ENCODE measurements at regions not wholly inside any gene's neighbourhood (a gene's known extent, or its start where the extent isn't known, plus 50 kb on each side); places are given as distances from the start of the nearest gene placed in this dataset.

GRCh38 chr14:105818712-105819005 lies 292.3 kb downstream of the TMEM121 start:
- TF ChIP-seq POLR2A (IDR thresholded peaks at IDR 0.05; ENCODE audit: extremely low read depth, insufficient read length): no peak
- TF ChIP-seq, protein P1, sequence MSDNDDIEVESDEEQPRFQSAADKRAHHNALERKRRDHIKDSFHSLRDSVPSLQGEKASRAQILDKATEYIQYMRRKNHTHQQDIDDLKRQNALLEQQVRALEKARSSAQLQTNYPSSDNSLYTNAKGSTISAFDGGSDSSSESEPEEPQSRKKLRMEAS (IDR thresholded peaks at IDR 0.05; ENCODE audit: low read depth, low read length): no peak
- no peak overlapping the region for H3K4me3 ChIP-seq (ENCODE audit: low read depth, low read length)
- no peak for DNase-seq (ENCODE audit: low read depth)

DNA sequence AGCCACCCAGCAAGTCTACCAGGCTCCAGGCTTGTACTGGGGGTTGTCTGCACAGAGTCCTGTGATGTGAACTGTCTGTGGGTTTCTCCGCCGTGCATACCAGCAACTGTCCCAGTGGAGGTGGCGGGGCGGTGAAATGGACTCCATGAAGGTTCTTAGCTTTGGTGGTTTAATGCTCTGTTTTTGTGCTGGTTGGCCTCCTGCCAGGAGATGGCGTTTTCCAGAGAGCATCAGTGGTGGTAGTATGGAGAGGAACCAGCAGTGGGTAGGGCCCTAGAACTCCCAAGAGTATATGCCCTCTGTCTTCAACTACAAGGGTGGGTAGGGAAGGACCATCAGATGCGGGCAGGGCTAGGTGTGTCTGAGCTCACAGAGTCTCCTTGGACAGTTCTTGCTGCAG lies 303.8 kb downstream of the TMEM121 start:
- DNase-seq (ENCODE audit: low read depth): peak; percentile 36
- no peak overlapping the region for H3K4me3 ChIP-seq (ENCODE audit: low read depth, low read length)
- TF ChIP-seq, protein P1 (IDR thresholded peaks at IDR 0.05; ENCODE audit: low read depth, low read length): no peak
- TF ChIP-seq CTCF (IDR thresholded peaks at IDR 0.05; ENCODE audit: low read depth, low read length) (peak; percentile 5), MYC (IDR thresholded peaks at IDR 0.05; ENCODE audit: low read depth, low read length) (no peak), POLR2A (IDR thresholded peaks at IDR 0.05; ENCODE audit: extremely low read depth, insufficient read length) (no peak)

GRCh38 chr14:105836160-105836559 lies 309.8 kb downstream of the TMEM121 start:
- H3K4me3 ChIP-seq (ENCODE audit: low read depth, low read length): no peak overlapping the region
- TF ChIP-seq, protein P1 (IDR thresholded peaks at IDR 0.05; ENCODE audit: low read depth, low read length): no peak
- TF ChIP-seq CTCF (IDR thresholded peaks at IDR 0.05; ENCODE audit: low read depth, low read length): no peak
- no peak for TF ChIP-seq POLR2A (IDR thresholded peaks at IDR 0.05; ENCODE audit: extremely low read depth, insufficient read length)
- no peak for TF ChIP-seq MYC (IDR thresholded peaks at IDR 0.05; ENCODE audit: low read depth, low read length)
- no peak for DNase-seq (ENCODE audit: low read depth)

DNA sequence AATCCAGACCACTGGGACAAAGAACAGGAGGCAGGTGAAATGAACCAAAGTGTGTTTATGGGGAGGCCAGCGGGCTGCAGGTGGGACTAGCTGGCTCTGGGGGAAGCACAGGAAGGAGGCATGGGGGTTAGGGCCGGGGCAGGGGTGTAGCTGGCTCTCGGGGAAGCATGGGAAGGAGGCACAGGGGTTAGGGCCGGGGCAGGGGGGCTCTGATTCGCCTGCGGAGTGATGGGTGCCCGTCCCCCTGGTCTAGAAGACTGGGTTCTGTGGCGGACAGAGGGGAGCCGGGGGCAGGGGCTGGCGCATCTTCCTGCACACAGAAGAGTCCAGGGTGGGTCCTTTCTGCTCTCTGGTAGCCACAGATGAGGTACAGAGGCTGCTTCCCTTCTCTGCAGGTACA lies 310.3 kb downstream of the TMEM121 start:
- no peak overlapping the region for H3K4me3 ChIP-seq (ENCODE audit: low read depth, low read length)
- DNase-seq (ENCODE audit: low read depth): no peak
- TF ChIP-seq, protein P1 (IDR thresholded peaks at IDR 0.05; ENCODE audit: low read depth, low read length): no peak
- TF ChIP-seq CTCF (IDR thresholded peaks at IDR 0.05; ENCODE audit: low read depth, low read length) (no peak), MYC (IDR thresholded peaks at IDR 0.05; ENCODE audit: low read depth, low read length) (no peak), POLR2A (IDR thresholded peaks at IDR 0.05; ENCODE audit: extremely low read depth, insufficient read length) (no peak)

DNA sequence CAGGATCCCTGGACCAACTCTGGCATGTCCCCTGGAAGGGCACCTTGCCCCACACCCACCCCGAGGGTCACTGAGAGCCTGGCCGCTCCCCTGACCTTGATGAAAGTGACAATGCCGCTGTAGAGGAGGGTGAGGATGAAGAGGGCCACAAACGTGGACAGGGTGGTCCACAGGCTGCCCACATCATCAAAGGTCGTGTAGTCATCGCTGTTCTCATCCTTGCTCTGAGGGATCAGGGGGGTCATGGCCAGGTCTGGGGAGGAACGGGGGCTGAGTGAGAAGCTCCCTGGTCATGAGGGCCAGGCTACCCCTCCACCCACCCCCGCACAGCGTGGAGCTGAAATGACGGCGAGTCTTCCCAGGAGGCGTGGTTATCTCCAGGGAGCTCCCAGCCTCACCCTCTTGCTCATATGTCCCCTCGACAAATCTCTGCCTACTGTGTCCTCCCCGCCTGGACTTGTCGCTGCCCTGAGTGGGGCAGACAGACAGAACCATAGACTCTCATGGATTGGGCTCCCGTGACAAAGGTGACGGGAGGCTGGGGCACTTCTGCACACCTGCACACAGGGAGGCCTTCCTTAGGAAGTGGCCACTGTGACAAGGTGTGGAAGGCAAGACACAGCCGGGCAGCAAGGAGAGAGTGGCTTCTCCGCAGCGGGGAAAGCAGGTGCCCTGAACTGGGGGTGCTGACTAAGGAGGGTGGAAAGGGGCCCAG lies 311.1 kb downstream of the TMEM121 start:
- DNase-seq (ENCODE audit: low read depth): no peak
- no peak for TF ChIP-seq MYC (IDR thresholded peaks at IDR 0.05; ENCODE audit: low read depth, low read length)
- no peak for TF ChIP-seq POLR2A (IDR thresholded peaks at IDR 0.05; ENCODE audit: extremely low read depth, insufficient read length)
- no peak for TF ChIP-seq CTCF (IDR thresholded peaks at IDR 0.05; ENCODE audit: low read depth, low read length)
- TF ChIP-seq, protein P1 (IDR thresholded peaks at IDR 0.05; ENCODE audit: low read depth, low read length): no peak
- no peak overlapping the region for H3K4me3 ChIP-seq (ENCODE audit: low read depth, low read length)

GRCh38 chr14:105838107-105838506 lies 311.7 kb downstream of the TMEM121 start:
- H3K4me3 ChIP-seq (ENCODE audit: low read depth, low read length): no peak overlapping the region
- TF ChIP-seq, protein P1 (IDR thresholded peaks at IDR 0.05; ENCODE audit: low read depth, low read length): no peak
- TF ChIP-seq POLR2A (IDR thresholded peaks at IDR 0.05; ENCODE audit: extremely low read depth, insufficient read length) (no peak), CTCF (IDR thresholded peaks at IDR 0.05; ENCODE audit: low read depth, low read length) (no peak)
- no peak for DNase-seq (ENCODE audit: low read depth)

Measured in NB4 (cell line).